HG02610 (cell line): ENCODE measurements at regions not wholly inside any gene's neighbourhood (a gene's known extent, or its start where the extent isn't known, plus 50 kb on each side); places are given as distances from the start of the nearest gene placed in this dataset.
"Not testable (repeated sequence)": the region's sequence is repeated elsewhere in the genome, so short reads cannot be mapped to it uniquely, and the experiment has no call there.

Experiments used
- ATAC-seq: cut with Tn5 transposase; IDR thresholded peaks from one replicate; pipeline ENCODE4 v1.9.1; 2021; ENCODE audit warnings: mild to moderate bottlenecking, moderate library complexity; ENCODE audit not compliant: unreplicated experiment

- ATAC-seq: no peak
Observed at GRCh38 chr2:111250448-111251030, 129.8 kb downstream of the BCL2L11 start.

- ATAC-seq: no peak
Observed at GRCh38 chr2:111251711-111252110, 131.0 kb downstream of the BCL2L11 start.

GRCh38 chr2:111252436-111252835 lies 131.7 kb downstream of the BCL2L11 start:
- ATAC-seq: no peak

- not testable (repeated sequence) for ATAC-seq
Observed at GRCh38 chr2:111254916-111255315, 134.2 kb downstream of the BCL2L11 start.

GRCh38 chr2:111256628-111257027 lies 135.9 kb downstream of the BCL2L11 start:
- ATAC-seq: not testable (repeated sequence)

GRCh38 chr2:111257607-111258006 lies 136.9 kb downstream of the BCL2L11 start:
- ATAC-seq: not testable (repeated sequence)

- ATAC-seq: not testable (repeated sequence)
Observed at GRCh38 chr2:111258318-111258717, 137.6 kb downstream of the BCL2L11 start.

- not testable (repeated sequence) for ATAC-seq
Observed at GRCh38 chr2:111262627-111263379, 142.1 kb downstream of the BCL2L11 start.

GRCh38 chr2:111263380-111264017 lies 142.8 kb downstream of the BCL2L11 start:
- ATAC-seq: not testable (repeated sequence)

- not testable (repeated sequence) for ATAC-seq
Observed at GRCh38 chr2:111264956-111265355, 144.2 kb downstream of the BCL2L11 start.

GRCh38 chr2:111266556-111266955 lies 145.8 kb downstream of the BCL2L11 start:
- not testable (repeated sequence) for ATAC-seq

- ATAC-seq: not testable (repeated sequence)
Observed at GRCh38 chr2:111267038-111267437, 146.3 kb downstream of the BCL2L11 start.

GRCh38 chr2:111269761-111270323 lies 149.1 kb downstream of the BCL2L11 start:
- not testable (repeated sequence) for ATAC-seq

GRCh38 chr2:111270569-111270968 lies 149.9 kb downstream of the BCL2L11 start:
- not testable (repeated sequence) for ATAC-seq

- not testable (repeated sequence) for ATAC-seq
Observed at GRCh38 chr2:111271647-111272304, 151.1 kb downstream of the BCL2L11 start.

GRCh38 chr2:111273007-111273406 lies 152.3 kb downstream of the BCL2L11 start:
- ATAC-seq: not testable (repeated sequence)

GRCh38 chr2:111275047-111275853 lies 154.5 kb downstream of the BCL2L11 start:
- ATAC-seq: not testable (repeated sequence)

GRCh38 chr2:111275854-111276171 lies 155.1 kb downstream of the BCL2L11 start:
- not testable (repeated sequence) for ATAC-seq

GRCh38 chr2:111278133-111278532 lies 157.4 kb downstream of the BCL2L11 start:
- ATAC-seq: not testable (repeated sequence)

GRCh38 chr2:111280709-111281286 lies 160.1 kb downstream of the BCL2L11 start:
- ATAC-seq: not testable (repeated sequence)
